ENCODE measurements at regions not wholly inside any gene's neighbourhood (a gene's known extent, or its start where the extent isn't known, plus 50 kb on each side); places are given as distances from the start of the nearest gene placed in this dataset.

- Histone ChIP-seq H3K4me1 (ENCODE audit: control insufficient read depth in 5 of 5, insufficient read depth in 5 of 5, low read length in 5 of 5) (peaks cover 0 to 3% (median 0%) of the 10 kb centered on the region in 5 donors), H3K4me3 (ENCODE audit: low read depth in 1 of 5, low read length in 5 of 5) (no peak overlapping the region), H3K27me3 (ENCODE audit: control insufficient read depth in 5 of 5, insufficient read depth in 4 of 5, low read length in 5 of 5) (no peaks in the 10 kb centered on the region), H3K27ac (ENCODE audit: low read depth, low read length) (no peak overlapping the region), H3K9me3 (ENCODE audit: control insufficient read depth in 5 of 5, low read length in 5 of 5) (peaks cover 0 to 2% (median 0%) of the 10 kb centered on the region in 5 donors), H3K9ac (ENCODE audit: low read length in 5 of 5) (no peak overlapping the region), H3K36me3 (ENCODE audit: control insufficient read depth in 5 of 5, insufficient read depth in 5 of 5, low read length in 5 of 5) (no peaks in the 10 kb centered on the region)
These were observed 543.0 kb downstream of the TNS1 start for GRCh38 chr2:217459680-217460405.

GRCh38 chr2:217459016-217459415, 543.8 kb downstream of the TNS1 start:
- Histone ChIP-seq H3K27me3 (ENCODE audit: control insufficient read depth in 5 of 5, insufficient read depth in 4 of 5, low read length in 5 of 5) (no peaks in the 10 kb centered on the region), H3K9ac (ENCODE audit: low read length in 5 of 5) (no peak overlapping the region), H3K27ac (ENCODE audit: low read depth, low read length) (no peak overlapping the region), H3K36me3 (ENCODE audit: control insufficient read depth in 5 of 5, insufficient read depth in 5 of 5, low read length in 5 of 5) (no peaks in the 10 kb centered on the region), H3K4me3 (ENCODE audit: low read depth in 1 of 5, low read length in 5 of 5) (no peak overlapping the region), H3K4me1 (ENCODE audit: control insufficient read depth in 5 of 5, insufficient read depth in 5 of 5, low read length in 5 of 5) (peaks cover 0 to 3% (median 0%) of the 10 kb centered on the region in 5 donors), H3K9me3 (ENCODE audit: control insufficient read depth in 5 of 5, low read length in 5 of 5) (peaks cover 0 to 2% (median 0%) of the 10 kb centered on the region in 5 donors)

GRCh38 chr2:217456016-217456415, 546.8 kb downstream of the TNS1 start:
- H3K9me3 ChIP-seq (ENCODE audit: control insufficient read depth in 5 of 5, low read length in 5 of 5): peaks cover 0 to 2% (median 0%) of the 10 kb centered on the region in 5 donors
- H3K27me3 ChIP-seq (ENCODE audit: control insufficient read depth in 5 of 5, insufficient read depth in 4 of 5, low read length in 5 of 5): no peaks in the 10 kb centered on the region
- H3K9ac ChIP-seq (ENCODE audit: low read length in 5 of 5): no peak overlapping the region
- H3K27ac ChIP-seq (ENCODE audit: low read depth, low read length): no peak overlapping the region
- no peak overlapping the region for H3K4me3 ChIP-seq (ENCODE audit: low read depth in 1 of 5, low read length in 5 of 5)
- no peaks in the 10 kb centered on the region for H3K36me3 ChIP-seq (ENCODE audit: control insufficient read depth in 5 of 5, insufficient read depth in 5 of 5, low read length in 5 of 5)
- H3K4me1 ChIP-seq (ENCODE audit: control insufficient read depth in 5 of 5, insufficient read depth in 5 of 5, low read length in 5 of 5): peaks cover 0 to 8% (median 0%) of the 10 kb centered on the region in 5 donors

GRCh38 chr2:217452928-217453327, 549.9 kb downstream of the TNS1 start:
- Histone ChIP-seq H3K9ac (ENCODE audit: low read length in 5 of 5) (no peak overlapping the region), H3K9me3 (ENCODE audit: control insufficient read depth in 5 of 5, low read length in 5 of 5) (peaks cover 0 to 2% (median 0%) of the 10 kb centered on the region in 5 donors), H3K4me1 (ENCODE audit: control insufficient read depth in 5 of 5, insufficient read depth in 5 of 5, low read length in 5 of 5) (peaks cover 0 to 8% (median 2%) of the 10 kb centered on the region in 5 donors), H3K4me3 (ENCODE audit: low read depth in 1 of 5, low read length in 5 of 5) (no peak overlapping the region), H3K27me3 (ENCODE audit: control insufficient read depth in 5 of 5, insufficient read depth in 4 of 5, low read length in 5 of 5) (no peaks in the 10 kb centered on the region), H3K27ac (ENCODE audit: low read depth, low read length) (no peak overlapping the region), H3K36me3 (ENCODE audit: control insufficient read depth in 5 of 5, insufficient read depth in 5 of 5, low read length in 5 of 5) (no peaks in the 10 kb centered on the region)

GRCh38 chr2:217451666-217452065, 551.1 kb downstream of the TNS1 start:
- H3K9ac ChIP-seq (ENCODE audit: low read length in 5 of 5): no peak overlapping the region
- peaks cover 0 to 8% (median 2%) of the 10 kb centered on the region in 5 donors for H3K4me1 ChIP-seq (ENCODE audit: control insufficient read depth in 5 of 5, insufficient read depth in 5 of 5, low read length in 5 of 5)
- no peak overlapping the region for H3K27ac ChIP-seq (ENCODE audit: low read depth, low read length)
- H3K27me3 ChIP-seq (ENCODE audit: control insufficient read depth in 5 of 5, insufficient read depth in 4 of 5, low read length in 5 of 5): no peaks in the 10 kb centered on the region
- no peaks in the 10 kb centered on the region for H3K9me3 ChIP-seq (ENCODE audit: control insufficient read depth in 5 of 5, low read length in 5 of 5)
- H3K36me3 ChIP-seq (ENCODE audit: control insufficient read depth in 5 of 5, insufficient read depth in 5 of 5, low read length in 5 of 5): no peaks in the 10 kb centered on the region
- no peak overlapping the region for H3K4me3 ChIP-seq (ENCODE audit: low read depth in 1 of 5, low read length in 5 of 5)

- Histone ChIP-seq H3K36me3 (ENCODE audit: control insufficient read depth in 5 of 5, insufficient read depth in 5 of 5, low read length in 5 of 5) (no peaks in the 10 kb centered on the region), H3K9ac (ENCODE audit: low read length in 5 of 5) (no peak overlapping the region), H3K4me1 (ENCODE audit: control insufficient read depth in 5 of 5, insufficient read depth in 5 of 5, low read length in 5 of 5) (peaks cover 0 to 17% (median 14%) of the 10 kb centered on the region in 5 donors), H3K27ac (ENCODE audit: low read depth, low read length) (no peak overlapping the region), H3K9me3 (ENCODE audit: control insufficient read depth in 5 of 5, low read length in 5 of 5) (no peaks in the 10 kb centered on the region), H3K4me3 (ENCODE audit: low read depth in 1 of 5, low read length in 5 of 5) (no peak overlapping the region), H3K27me3 (ENCODE audit: control insufficient read depth in 5 of 5, insufficient read depth in 4 of 5, low read length in 5 of 5) (no peaks in the 10 kb centered on the region)
These were observed 553.4 kb downstream of the TNS1 start for GRCh38 chr2:217449444-217449843.

GRCh38 chr2:217448860-217449259, 553.9 kb downstream of the TNS1 start:
- no peaks in the 10 kb centered on the region for H3K36me3 ChIP-seq (ENCODE audit: control insufficient read depth in 5 of 5, insufficient read depth in 5 of 5, low read length in 5 of 5)
- H3K4me3 ChIP-seq (ENCODE audit: low read depth in 1 of 5, low read length in 5 of 5): no peak overlapping the region
- no peak overlapping the region for H3K9ac ChIP-seq (ENCODE audit: low read length in 5 of 5)
- no peak overlapping the region for H3K27ac ChIP-seq (ENCODE audit: low read depth, low read length)
- H3K27me3 ChIP-seq (ENCODE audit: control insufficient read depth in 5 of 5, insufficient read depth in 4 of 5, low read length in 5 of 5): no peaks in the 10 kb centered on the region
- H3K4me1 ChIP-seq (ENCODE audit: control insufficient read depth in 5 of 5, insufficient read depth in 5 of 5, low read length in 5 of 5): peaks cover 0 to 17% (median 14%) of the 10 kb centered on the region in 5 donors
- no peaks in the 10 kb centered on the region for H3K9me3 ChIP-seq (ENCODE audit: control insufficient read depth in 5 of 5, low read length in 5 of 5)

GRCh38 chr2:217445723-217446122, 557.1 kb downstream of the TNS1 start:
- H3K9ac ChIP-seq (ENCODE audit: low read length in 5 of 5): peak overlapping the region in 1 of 5 donors; percentile 39

GRCh38 chr2:217444932-217445331, 557.9 kb downstream of the TNS1 start:
- Histone ChIP-seq H3K27ac (ENCODE audit: low read depth, low read length) (no peak overlapping the region), H3K4me1 (ENCODE audit: control insufficient read depth in 5 of 5, insufficient read depth in 5 of 5, low read length in 5 of 5) (peaks cover 1 to 21% (median 13%) of the 10 kb centered on the region in 5 donors), H3K4me3 (ENCODE audit: low read depth in 1 of 5, low read length in 5 of 5) (no peak overlapping the region), H3K9ac (ENCODE audit: low read length in 5 of 5) (no peak overlapping the region), H3K36me3 (ENCODE audit: control insufficient read depth in 5 of 5, insufficient read depth in 5 of 5, low read length in 5 of 5) (no peaks in the 10 kb centered on the region), H3K27me3 (ENCODE audit: control insufficient read depth in 5 of 5, insufficient read depth in 4 of 5, low read length in 5 of 5) (no peaks in the 10 kb centered on the region), H3K9me3 (ENCODE audit: control insufficient read depth in 5 of 5, low read length in 5 of 5) (no peaks in the 10 kb centered on the region)

More at GRCh38 chr2:217445723-217446122, 557.1 kb downstream of the TNS1 start:
- Histone ChIP-seq H3K27me3 (ENCODE audit: control insufficient read depth in 5 of 5, insufficient read depth in 4 of 5, low read length in 5 of 5) (no peaks in the 10 kb centered on the region), H3K9me3 (ENCODE audit: control insufficient read depth in 5 of 5, low read length in 5 of 5) (no peaks in the 10 kb centered on the region), H3K27ac (ENCODE audit: low read depth, low read length) (no peak overlapping the region), H3K4me3 (ENCODE audit: low read depth in 1 of 5, low read length in 5 of 5) (peak overlapping the region in 2 of 5 donors; percentile 20 to 42), H3K4me1 (ENCODE audit: control insufficient read depth in 5 of 5, insufficient read depth in 5 of 5, low read length in 5 of 5) (peaks cover 1 to 21% (median 13%) of the 10 kb centered on the region in 5 donors), H3K36me3 (ENCODE audit: control insufficient read depth in 5 of 5, insufficient read depth in 5 of 5, low read length in 5 of 5) (no peaks in the 10 kb centered on the region)

GRCh38 chr2:217444509-217444908, 558.3 kb downstream of the TNS1 start:
- Histone ChIP-seq H3K9me3 (ENCODE audit: control insufficient read depth in 5 of 5, low read length in 5 of 5) (no peaks in the 10 kb centered on the region), H3K27ac (ENCODE audit: low read depth, low read length) (no peak overlapping the region), H3K4me1 (ENCODE audit: control insufficient read depth in 5 of 5, insufficient read depth in 5 of 5, low read length in 5 of 5) (peaks cover 1 to 21% (median 13%) of the 10 kb centered on the region in 5 donors), H3K4me3 (ENCODE audit: low read depth in 1 of 5, low read length in 5 of 5) (no peak overlapping the region), H3K36me3 (ENCODE audit: control insufficient read depth in 5 of 5, insufficient read depth in 5 of 5, low read length in 5 of 5) (no peaks in the 10 kb centered on the region), H3K27me3 (ENCODE audit: control insufficient read depth in 5 of 5, insufficient read depth in 4 of 5, low read length in 5 of 5) (no peaks in the 10 kb centered on the region), H3K9ac (ENCODE audit: low read length in 5 of 5) (no peak overlapping the region)
